ENCODE measurements at regions not wholly inside any gene's neighbourhood (a gene's known extent, or its start where the extent isn't known, plus 50 kb on each side); places are given as distances from the start of the nearest gene placed in this dataset.

DNA sequence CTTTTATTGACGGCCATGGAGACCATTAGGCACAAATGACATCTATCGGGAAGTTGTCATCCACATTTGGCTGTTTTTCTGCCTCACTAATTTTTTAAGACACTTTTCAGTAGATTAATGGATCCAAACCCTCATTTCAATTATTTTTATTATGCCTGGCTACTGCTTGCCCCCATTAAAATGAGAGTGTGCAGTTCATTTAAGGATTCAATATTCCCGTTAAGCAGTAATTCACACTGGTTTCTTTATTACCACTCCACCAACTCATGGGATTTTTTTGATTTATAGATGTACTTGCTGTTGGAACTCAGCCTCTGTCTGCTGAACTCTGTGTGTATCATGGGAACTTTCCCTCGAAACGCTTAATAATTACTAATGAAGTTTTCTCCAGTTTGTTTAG is 291.8 kb upstream of the PRKX start:
- H3K9me3 ChIP-seq (ENCODE audit: control insufficient read depth in 1 of 2, insufficient read depth in 1 of 2, low read length in 2 of 2) = no peaks in the 10 kb centered on the region
- H3K4me1 ChIP-seq (ENCODE audit: insufficient read depth, low read length) = no peaks in the 10 kb centered on the region
- ChIA-PET POLR2A (no interaction called here), CTCF (no interaction called here)
- TF ChIP-seq, protein P1, sequence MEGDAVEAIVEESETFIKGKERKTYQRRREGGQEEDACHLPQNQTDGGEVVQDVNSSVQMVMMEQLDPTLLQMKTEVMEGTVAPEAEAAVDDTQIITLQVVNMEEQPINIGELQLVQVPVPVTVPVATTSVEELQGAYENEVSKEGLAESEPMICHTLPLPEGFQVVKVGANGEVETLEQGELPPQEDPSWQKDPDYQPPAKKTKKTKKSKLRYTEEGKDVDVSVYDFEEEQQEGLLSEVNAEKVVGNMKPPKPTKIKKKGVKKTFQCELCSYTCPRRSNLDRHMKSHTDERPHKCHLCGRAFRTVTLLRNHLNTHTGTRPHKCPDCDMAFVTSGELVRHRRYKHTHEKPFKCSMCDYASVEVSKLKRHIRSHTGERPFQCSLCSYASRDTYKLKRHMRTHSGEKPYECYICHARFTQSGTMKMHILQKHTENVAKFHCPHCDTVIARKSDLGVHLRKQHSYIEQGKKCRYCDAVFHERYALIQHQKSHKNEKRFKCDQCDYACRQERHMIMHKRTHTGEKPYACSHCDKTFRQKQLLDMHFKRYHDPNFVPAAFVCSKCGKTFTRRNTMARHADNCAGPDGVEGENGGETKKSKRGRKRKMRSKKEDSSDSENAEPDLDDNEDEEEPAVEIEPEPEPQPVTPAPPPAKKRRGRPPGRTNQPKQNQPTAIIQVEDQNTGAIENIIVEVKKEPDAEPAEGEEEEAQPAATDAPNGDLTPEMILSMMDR (IDR thresholded peaks at IDR 0.05) = no peak
- Mint-ChIP-seq H3K9me3 (no peaks in the 10 kb centered on the region), H3K4me1 (ENCODE audit: low read depth) (no peaks in the 10 kb centered on the region), H3K27ac (no peak overlapping the region), H3K4me3 (no peak overlapping the region), H3K36me3 (ENCODE audit: low read depth) (no peaks in the 10 kb centered on the region), H3K27me3 (no peaks in the 10 kb centered on the region)
- H3K36me3 ChIP-seq (ENCODE audit: insufficient read depth, low read length) = no peaks in the 10 kb centered on the region
- DNase-seq = no peak
- intact Hi-C loops (cut with DNase I, micrococcal nuclease) = no loop called here
- ATAC-seq (ENCODE audit: poor library complexity) = no peak
- no peak overlapping the region for H3K4me3 ChIP-seq (ENCODE audit: low read length)
- no peaks in the 10 kb centered on the region for H3K27me3 ChIP-seq (ENCODE audit: control insufficient read depth in 1 of 2, insufficient read depth in 2 of 2, low read length in 2 of 2)
- no peak overlapping the region for H3K27ac ChIP-seq (ENCODE audit: low read depth in 1 of 2, low read length in 2 of 2)

DNA sequence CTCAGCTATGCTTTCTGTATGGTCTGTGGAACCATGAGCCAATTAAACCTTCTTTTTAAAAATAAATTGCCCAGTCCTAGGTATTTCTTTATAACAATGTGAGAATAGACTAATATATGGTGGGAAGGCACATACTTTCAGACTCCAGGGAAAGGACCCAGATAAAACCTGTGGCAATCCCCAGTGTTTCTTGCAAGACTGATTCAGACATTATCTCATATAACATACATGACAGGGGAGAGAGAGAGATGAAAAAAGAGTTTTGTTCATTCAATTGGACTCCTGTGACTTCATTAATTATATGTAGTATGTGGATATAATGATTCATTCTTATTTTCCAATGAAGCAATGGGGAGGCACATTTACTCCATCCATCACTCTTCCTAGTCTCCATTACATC is 291.4 kb upstream of the PRKX start:
- Histone ChIP-seq H3K4me1 (ENCODE audit: insufficient read depth, low read length) (no peaks in the 10 kb centered on the region), H3K27ac (ENCODE audit: low read depth in 1 of 2, low read length in 2 of 2) (no peak overlapping the region), H3K4me3 (ENCODE audit: low read length) (no peak overlapping the region), H3K9me3 (ENCODE audit: control insufficient read depth in 1 of 2, insufficient read depth in 1 of 2, low read length in 2 of 2) (no peaks in the 10 kb centered on the region), H3K36me3 (ENCODE audit: insufficient read depth, low read length) (no peaks in the 10 kb centered on the region), H3K27me3 (ENCODE audit: control insufficient read depth in 1 of 2, insufficient read depth in 2 of 2, low read length in 2 of 2) (no peaks in the 10 kb centered on the region)
- H3K27ac Mint-ChIP-seq = no peak overlapping the region
- ChIA-PET CTCF (no interaction called here), POLR2A (no interaction called here)
- DNase-seq (no peak), ATAC-seq (ENCODE audit: poor library complexity) (no peak)
- TF ChIP-seq, protein P1 (IDR thresholded peaks at IDR 0.05) = no peak
- H3K27me3 Mint-ChIP-seq = no peaks in the 10 kb centered on the region
- no peaks in the 10 kb centered on the region for H3K9me3 Mint-ChIP-seq
- no peaks in the 10 kb centered on the region for H3K4me1 Mint-ChIP-seq (ENCODE audit: low read depth)
- no peak overlapping the region for H3K4me3 Mint-ChIP-seq
- H3K36me3 Mint-ChIP-seq (ENCODE audit: low read depth) = no peaks in the 10 kb centered on the region
- intact Hi-C loops (cut with DNase I, micrococcal nuclease) = no loop called here

DNA sequence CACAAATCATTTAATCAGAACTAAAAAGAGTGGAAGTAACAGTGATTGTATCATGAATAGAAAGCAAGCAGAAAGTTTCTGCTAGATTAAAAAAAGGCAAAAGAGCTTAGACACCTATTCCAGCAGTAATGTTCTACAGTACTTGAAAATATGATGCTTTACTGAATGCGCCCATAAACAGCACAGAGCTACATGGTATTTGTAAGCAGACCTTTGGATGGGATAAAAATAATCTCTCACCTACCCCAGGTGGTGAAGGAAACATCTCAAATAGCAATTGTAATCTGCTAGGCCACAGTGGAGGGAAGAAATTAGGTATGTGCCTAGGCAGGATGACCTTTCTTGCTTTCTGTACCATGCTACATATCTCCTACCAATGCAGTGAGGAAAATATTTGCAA is 280.9 kb upstream of the PRKX start:
- H3K4me1 ChIP-seq (ENCODE audit: insufficient read depth, low read length) = no peaks in the 10 kb centered on the region
- H3K27ac Mint-ChIP-seq = no peak overlapping the region
- TF ChIP-seq, protein P1 (IDR thresholded peaks at IDR 0.05) = no peak
- H3K27ac ChIP-seq (ENCODE audit: low read depth in 1 of 2, low read length in 2 of 2) = no peak overlapping the region
- no peak for DNase-seq
- H3K9me3 Mint-ChIP-seq = no peaks in the 10 kb centered on the region
- H3K4me3 ChIP-seq (ENCODE audit: low read length) = no peak overlapping the region
- H3K9me3 ChIP-seq (ENCODE audit: control insufficient read depth in 1 of 2, insufficient read depth in 1 of 2, low read length in 2 of 2) = no peaks in the 10 kb centered on the region
- no peaks in the 10 kb centered on the region for H3K36me3 Mint-ChIP-seq (ENCODE audit: low read depth)
- no peaks in the 10 kb centered on the region for H3K27me3 Mint-ChIP-seq
- intact Hi-C loops (cut with DNase I, micrococcal nuclease) = no loop called here
- no peak overlapping the region for H3K4me3 Mint-ChIP-seq
- ChIA-PET POLR2A (no interaction called here), CTCF (no interaction called here)
- ATAC-seq (ENCODE audit: poor library complexity) = no peak
- no peaks in the 10 kb centered on the region for H3K36me3 ChIP-seq (ENCODE audit: insufficient read depth, low read length)
- no peaks in the 10 kb centered on the region for H3K4me1 Mint-ChIP-seq (ENCODE audit: low read depth)
- H3K27me3 ChIP-seq (ENCODE audit: control insufficient read depth in 1 of 2, insufficient read depth in 2 of 2, low read length in 2 of 2) = no peaks in the 10 kb centered on the region

Data from CD4-positive, alpha-beta T cell (primary cell).